SK-N-SH (cell line): ENCODE measurements at regions not wholly inside any gene's neighbourhood (a gene's known extent, or its start where the extent isn't known, plus 50 kb on each side); places are given as distances from the start of the nearest gene placed in this dataset.

Source experiments
- CTCF ChIP-seq: fragments of 200-600 bp; sonication (generic); IDR thresholded peaks from 2 replicates; pipeline ENCODE4 v1.6.1; 2017; ENCODE audit warnings: antibody characterized with exemption, mild to moderate bottlenecking, moderate library complexity
- EP300 ChIP-seq, 2 experiments: IDR thresholded peaks; 2 replicates each; pipeline versions ENCODE4 v1.4.0 to v1.6.1; 2012; ENCODE audit warnings: borderline replicate concordance in 1 of 2, low read depth in 1 of 2, low read length in 1 of 2
- EZH2phosphoT487 ChIP-seq: fragments of 200-600 bp; sonication (generic); IDR thresholded peaks from 2 replicates; pipeline ENCODE4 v1.6.1; 2017; ENCODE audit warnings: low read depth, mixed run types, mild to moderate bottlenecking, antibody characterized with exemption, moderate library complexity, borderline replicate concordance
- FOXM1 ChIP-seq: IDR thresholded peaks from 2 replicates; pipeline ENCODE4 v1.4.0; 2012; ENCODE audit warnings: low read depth, mild to moderate bottlenecking
- MAX ChIP-seq: IDR thresholded peaks from 2 replicates; pipeline ENCODE4 v1.4.0; 2012; ENCODE audit warnings: low read depth
- NFIC ChIP-seq: IDR thresholded peaks from 2 replicates; pipeline ENCODE4 v1.4.0; 2012; ENCODE audit warnings: borderline replicate concordance
- POLR2AphosphoS5 ChIP-seq: IDR thresholded peaks from 2 replicates; pipeline ENCODE4 v1.6.1; 2012; ENCODE audit warnings: low read depth, low read length
- REST ChIP-seq: IDR thresholded peaks from 2 replicates; pipeline ENCODE4 v1.6.1; 2012; ENCODE audit warnings: mild to moderate bottlenecking, low read depth, low read length, moderate library complexity
- RFX5 ChIP-seq: IDR thresholded peaks from 2 replicates; pipeline ENCODE4 v1.6.1; 2012; ENCODE audit warnings: mild to moderate bottlenecking, improper control_type of control experiment, low read length
- SIN3A ChIP-seq: IDR thresholded peaks from 2 replicates; pipeline ENCODE4 v1.6.1; 2012; ENCODE audit warnings: low read depth, mild to moderate bottlenecking, low read length, moderate library complexity, borderline replicate concordance
- USF1 ChIP-seq: IDR thresholded peaks from 2 replicates; pipeline ENCODE4 v1.4.0; 2012; ENCODE audit warnings: low read depth, borderline replicate concordance
- USF2 ChIP-seq: fragments of 150-350 bp; IDR thresholded peaks from 2 replicates; pipeline ENCODE4 v1.6.1; 2017; ENCODE audit warnings: antibody characterized with exemption, low read length, low read depth, borderline replicate concordance
- YY1 ChIP-seq: IDR thresholded peaks from 2 replicates; pipeline ENCODE4 v1.4.0; 2012; ENCODE audit warnings: low read depth, mild to moderate bottlenecking

GRCh38 chr12:74660442-74660841 is 122.8 kb downstream of the ATXN7L3B start:
- TF ChIP-seq EP300 (IDR thresholded peaks at IDR 0.05; ENCODE audit: borderline replicate concordance in 1 of 2, low read depth in 1 of 2, low read length in 1 of 2) (no peak), SIN3A (no peak), CTCF (no peak), FOXM1 (no peak), USF2 (no peak), USF1 (no peak), EZH2phosphoT487 (no peak), YY1 (no peak), NFIC (no peak), REST (no peak), RFX5 (no peak), POLR2AphosphoS5 (no peak), MAX (no peak)
